DMS 273 (cell line): ENCODE measurements at regions not wholly inside any gene's neighbourhood (a gene's known extent, or its start where the extent isn't known, plus 50 kb on each side); places are given as distances from the start of the nearest gene placed in this dataset.

ENCODE experiments used
- DNase-seq: peaks from one replicate; lab custom pipeline; 2025; ENCODE audit not compliant: unreplicated experiment; lab: John Stamatoyannopoulos, UW

DNA sequence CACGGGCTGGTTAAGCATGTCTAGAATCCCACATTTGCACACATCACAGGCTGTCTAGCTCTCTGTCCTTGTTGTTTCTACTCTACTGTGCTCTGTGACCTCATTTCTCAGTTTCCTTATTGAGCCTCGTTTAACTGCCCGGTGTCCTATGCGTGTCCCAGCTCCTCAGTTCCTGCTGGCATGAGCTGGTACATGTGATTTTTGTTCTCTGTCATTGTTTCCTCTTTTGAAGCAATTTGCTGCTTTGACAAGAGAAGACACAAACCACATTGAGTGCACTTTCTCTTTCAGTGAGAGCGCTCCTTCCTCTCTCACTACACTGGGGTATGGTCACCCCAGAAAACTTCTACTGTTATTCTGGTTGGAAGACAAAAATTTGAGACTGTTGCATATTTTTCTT, 563.5 kb downstream of the PDCD6IP start:
- DNase-seq, result no peak

DNA sequence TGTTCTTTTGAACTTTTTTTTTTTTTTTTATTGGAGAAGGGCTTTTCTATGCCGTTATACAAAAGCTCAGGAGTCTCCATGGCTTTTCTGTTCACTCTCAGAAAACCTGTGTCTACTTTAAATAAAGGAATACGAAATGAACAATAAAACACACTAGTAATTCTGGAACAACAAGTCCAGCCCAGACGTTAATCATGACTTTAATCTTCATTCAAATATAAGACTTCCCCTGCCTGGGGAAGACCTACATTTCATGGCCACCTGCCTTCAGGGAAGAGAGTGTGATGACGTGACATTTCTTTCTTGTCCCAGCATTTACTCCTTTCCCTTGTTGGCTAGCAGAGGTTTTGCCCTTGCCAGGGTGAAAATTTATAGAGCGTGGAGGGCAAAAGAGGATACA, 564.5 kb downstream of the PDCD6IP start:
- DNase-seq, result no peak

DNA sequence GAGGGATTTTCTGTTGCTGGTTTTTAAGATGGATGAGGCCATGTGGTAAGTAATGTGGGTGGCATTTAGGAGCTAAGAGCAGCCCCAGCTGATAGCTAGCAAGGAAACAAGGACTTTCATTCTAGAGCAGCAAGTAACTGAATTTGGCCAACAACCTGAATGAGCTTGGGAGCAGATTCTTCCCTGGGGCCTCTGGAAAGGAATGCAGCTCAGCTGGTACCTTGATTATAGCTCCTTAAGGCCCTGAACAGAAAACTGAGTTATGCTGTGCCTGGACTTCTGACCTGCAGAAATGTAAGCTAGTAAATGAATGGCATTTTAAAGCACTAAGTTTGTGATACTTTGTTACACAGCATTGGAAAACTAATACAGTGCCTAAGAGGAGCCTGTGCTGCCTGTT, 565.5 kb downstream of the PDCD6IP start:
- DNase-seq, result no peak

DNA sequence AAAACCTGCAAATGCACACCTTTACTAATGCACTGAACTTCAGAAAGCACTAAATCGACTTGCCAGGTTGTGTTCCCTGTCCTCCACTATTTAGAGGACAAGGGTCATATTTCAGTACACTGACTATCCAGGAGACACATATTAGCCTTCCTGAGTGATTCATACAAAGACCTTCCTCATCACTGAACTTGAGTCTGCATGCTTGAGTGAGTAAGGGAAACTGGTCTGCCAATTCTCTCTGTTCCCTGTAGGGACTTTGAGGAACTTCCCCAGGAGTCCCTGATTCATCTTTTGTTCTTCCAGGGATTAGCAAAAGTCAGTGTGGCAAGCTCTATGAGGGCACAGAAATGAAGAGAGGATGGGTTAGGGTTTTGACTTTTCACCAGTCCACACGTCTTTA, 565.9 kb downstream of the PDCD6IP start:
- DNase-seq, result no peak

- DNase-seq, result no peak
Observed at GRCh38 chr3:34365231-34365630, 566.8 kb downstream of the PDCD6IP start.

DNA sequence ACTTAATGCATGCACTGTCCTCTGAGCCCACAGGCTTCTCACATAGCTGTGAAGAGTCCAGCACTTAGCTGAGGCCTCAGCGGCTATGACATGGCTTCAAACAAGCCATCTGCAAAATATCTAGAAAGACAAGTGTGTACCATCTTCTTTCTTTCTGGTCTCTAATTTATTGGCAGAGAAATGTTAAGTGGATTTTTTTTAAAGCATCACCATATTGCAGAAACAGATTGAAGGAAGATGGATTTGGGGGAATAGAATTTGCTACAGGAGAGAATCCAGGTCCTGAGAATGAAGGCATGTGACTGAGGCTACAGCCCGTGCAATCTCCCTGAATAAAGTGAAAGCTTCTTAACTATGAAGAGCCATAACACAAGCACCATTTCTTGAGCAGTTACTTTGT, 567.3 kb downstream of the PDCD6IP start:
- no peak for DNase-seq

- DNase-seq, result no peak
Observed at GRCh38 chr3:34367521-34367920, 569.1 kb downstream of the PDCD6IP start.

DNA sequence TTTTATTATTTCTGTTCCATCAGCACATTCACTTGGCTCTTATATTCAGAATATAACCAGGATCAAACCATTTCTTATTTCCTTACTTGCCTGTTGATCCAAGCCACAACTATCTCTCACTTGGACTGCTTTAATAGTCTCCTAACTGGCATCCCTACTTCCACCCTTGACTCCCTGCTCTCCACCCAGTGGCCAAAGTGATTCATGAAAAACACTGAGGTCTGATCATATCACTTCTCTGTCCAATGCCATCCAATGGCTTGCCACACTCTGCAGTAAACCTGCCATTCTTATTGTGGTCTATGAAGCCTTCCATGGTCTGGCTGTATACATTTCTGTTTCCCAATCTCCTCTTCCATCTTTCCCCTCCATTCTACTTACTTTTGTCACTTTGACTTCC, 576.1 kb downstream of the PDCD6IP start:
- DNase-seq, result peak; percentile 4

GRCh38 chr3:34376691-34377090, 578.3 kb downstream of the PDCD6IP start:
- DNase-seq, result no peak

GRCh38 chr3:34377961-34378360, 579.5 kb downstream of the PDCD6IP start:
- no peak for DNase-seq

DNA sequence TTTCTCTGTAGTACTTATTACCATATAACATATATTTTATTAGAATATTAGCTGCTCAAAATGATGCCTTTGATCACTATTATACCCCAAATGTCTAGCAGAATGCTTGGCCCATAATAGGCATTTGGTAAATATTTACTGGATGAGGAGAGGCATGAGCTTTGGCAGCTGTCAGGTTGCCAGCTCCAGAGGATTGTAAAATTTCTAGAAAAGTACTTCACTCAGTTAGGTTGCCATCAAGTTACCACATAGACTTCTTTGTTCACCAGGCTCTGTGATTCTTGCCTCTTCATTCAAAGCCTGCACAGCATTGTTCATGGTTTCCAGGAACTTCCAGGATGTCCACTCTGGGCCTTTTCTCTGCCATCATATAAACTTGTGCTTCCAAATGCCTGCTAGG, 582.8 kb downstream of the PDCD6IP start:
- DNase-seq, result no peak

DNA sequence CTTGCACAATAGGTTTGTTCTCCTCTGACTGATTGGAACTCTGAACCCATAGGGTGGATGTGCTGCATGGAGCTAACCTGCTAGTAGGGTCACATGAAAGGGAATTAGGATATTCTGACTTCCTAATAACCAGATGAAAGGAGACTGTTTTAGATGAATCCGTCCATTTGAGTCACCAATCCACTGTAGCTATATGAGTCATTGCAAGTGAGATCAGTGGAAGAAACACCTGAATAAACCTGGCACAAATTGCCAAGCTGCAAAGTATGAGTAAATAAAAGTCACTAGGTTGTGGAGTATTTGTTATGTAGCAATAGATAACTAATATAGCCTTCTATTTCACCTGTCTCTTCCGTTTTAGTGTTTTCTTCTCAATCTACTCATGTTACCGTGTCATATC, 584.4 kb downstream of the PDCD6IP start:
- no peak for DNase-seq

DNA sequence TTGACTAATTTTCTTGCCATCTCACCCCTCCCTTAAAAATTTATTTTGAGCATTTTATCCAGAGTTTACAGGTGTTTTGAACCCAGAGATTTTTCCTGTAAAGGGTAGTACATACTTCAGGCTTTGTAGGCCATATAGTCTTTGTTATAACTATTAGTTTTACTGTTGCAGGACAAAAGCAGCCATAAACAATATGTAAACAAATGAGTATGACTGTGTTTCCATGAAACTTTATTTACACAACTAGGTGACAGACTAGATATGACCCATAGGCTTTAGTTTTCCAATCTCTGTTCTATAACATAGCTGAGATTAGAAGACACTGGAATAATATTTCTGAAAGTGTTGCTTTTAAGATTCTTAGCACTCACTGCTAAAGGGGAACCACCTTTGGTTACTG, 587.9 kb downstream of the PDCD6IP start:
- DNase-seq, result no peak

- peak; percentile 70 for DNase-seq
Observed at GRCh38 chr3:34387826-34388564, 589.6 kb downstream of the PDCD6IP start.

DNA sequence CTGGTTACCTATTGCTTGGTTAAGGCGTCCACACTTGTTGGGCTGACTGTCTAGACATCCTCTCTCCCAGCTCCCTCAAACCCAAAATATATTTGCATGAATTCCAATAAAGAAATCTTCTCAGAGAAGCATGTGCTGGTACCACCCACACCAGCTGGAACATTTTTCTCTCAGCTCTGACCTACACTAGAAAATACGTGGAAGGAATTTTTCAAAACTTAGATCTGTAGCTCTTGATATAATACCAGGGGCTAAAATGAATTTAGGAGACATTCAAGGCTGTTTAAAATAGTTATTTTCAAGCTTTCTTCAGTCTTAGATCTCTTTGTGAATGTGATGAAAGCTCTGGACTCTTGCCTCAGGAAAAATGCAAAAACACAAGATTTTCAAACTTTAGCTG, 590.4 kb downstream of the PDCD6IP start:
- no peak for DNase-seq

- no peak for DNase-seq
Observed at GRCh38 chr3:34394978-34395748, 596.7 kb downstream of the PDCD6IP start.

GRCh38 chr3:34396288-34396687, 597.9 kb downstream of the PDCD6IP start:
- peak; percentile 82 for DNase-seq

GRCh38 chr3:34396956-34397355, 598.5 kb downstream of the PDCD6IP start:
- no peak for DNase-seq

- DNase-seq, result no peak
Observed at GRCh38 chr3:34399401-34399800, 601.0 kb downstream of the PDCD6IP start.

- peak; percentile 3 for DNase-seq
Observed at GRCh38 chr3:34405159-34405558, 606.7 kb downstream of the PDCD6IP start.

- no peak for DNase-seq
Observed at GRCh38 chr3:34407281-34407680, 608.9 kb downstream of the PDCD6IP start.

DNA sequence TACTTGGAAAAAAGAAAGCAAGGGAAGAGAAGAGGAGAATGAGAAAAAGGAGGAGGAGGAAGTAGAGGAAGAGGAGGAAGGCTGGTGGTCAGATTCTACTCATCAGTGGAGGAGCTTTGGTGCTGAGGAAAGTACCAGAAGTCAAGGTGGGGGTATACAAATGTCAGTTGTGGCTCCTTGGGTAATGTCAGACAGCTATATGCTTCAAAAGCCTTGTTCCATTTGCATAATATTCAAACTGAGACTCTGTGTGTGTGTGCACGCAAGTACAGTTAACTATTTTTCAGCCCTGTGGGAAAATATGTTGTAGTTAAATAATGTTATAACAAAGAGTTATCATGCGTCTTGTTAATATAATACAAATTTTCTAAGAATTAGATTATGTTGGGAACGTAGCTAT, 609.7 kb downstream of the PDCD6IP start:
- no peak for DNase-seq

DNA sequence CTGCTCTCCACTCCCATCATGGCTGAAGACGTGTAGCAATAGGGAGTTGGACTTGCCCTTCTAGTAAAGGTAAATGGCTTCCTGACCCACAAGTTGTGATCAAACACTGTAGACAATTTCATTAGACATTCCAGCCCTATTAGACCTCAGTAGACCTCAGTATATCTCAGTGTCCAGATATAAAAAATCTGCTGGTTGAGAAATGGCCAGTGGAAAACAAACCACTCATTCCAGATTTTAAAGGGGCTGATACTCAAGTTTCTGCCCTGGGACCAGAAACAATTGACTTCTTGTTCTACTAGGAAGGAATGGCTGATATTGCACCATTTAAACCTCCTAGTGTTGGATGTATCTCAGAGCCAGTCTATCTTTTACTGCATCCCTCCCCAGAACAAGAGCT, 613.2 kb downstream of the PDCD6IP start:
- DNase-seq, result no peak
